Caco-2 (cell line): ENCODE measurements at regions not wholly inside any gene's neighbourhood (a gene's known extent, or its start where the extent isn't known, plus 50 kb on each side); places are given as distances from the start of the nearest gene placed in this dataset.

Experiments
- BruUV-seq: library from RNA; stranded (reverse); fragments of 400-500 nt; replicated peaks from 2 replicates; lab custom pipeline; 2021; lab: Mats Ljungman, UMichigan
- CTCF ChIA-PET: fragments of 300-600 bp; sonication (Branson Sonifier 250); formaldehyde crosslinking; loops from one replicate; lab custom pipeline; 2022; ENCODE audit warnings: antibody characterized with exemption; lab: Charles Lee
- POLR2A ChIA-PET: fragments of 300-600 bp; sonication (Branson Sonifier 250); formaldehyde crosslinking; loops from one replicate; lab custom pipeline; 2022; ENCODE audit warnings: antibody characterized with exemption; lab: Charles Lee
- DNase-seq, 2 experiments: peaks; one replicate each; pipeline versions ENCODE4 v3.0.0 to v3.0.0-alpha.2; 2020 to 2022
- H3K27me3 ChIP-seq: replicated peaks from 2 replicates; pipeline ENCODE4 v1.6.0; 2011; ENCODE audit warnings: low read length; ENCODE audit not compliant: control insufficient read depth, insufficient read depth
- H3K36me3 ChIP-seq: 2 replicates; pipeline ENCODE4 v1.5.1; 2011; ENCODE audit warnings: low read length; ENCODE audit not compliant: control insufficient read depth, insufficient read depth
- H3K4me1 ChIP-seq: fragments of 250-450 bp; sonication (Bioruptor Pico); 2 replicates; pipeline ENCODE4 v1.5.1; 2020; ENCODE audit warnings: mild to moderate bottlenecking
- H3K4me3 ChIP-seq: 2 replicates; pipeline ENCODE4 v1.5.1; 2011; ENCODE audit warnings: low read depth, mild to moderate bottlenecking, control low read depth, low read length
- H3K9me3 ChIP-seq: fragments of 250-450 bp; sonication (Bioruptor Pico); 2 replicates; pipeline ENCODE4 v1.5.1; 2020; ENCODE audit warnings: mild to moderate bottlenecking, moderate library complexity
- H3K27ac Mint-ChIP-seq: one replicate; pipeline ENCODE4 v1.8.0; 2022; ENCODE audit warnings: mixed read lengths; ENCODE audit not compliant: unreplicated experiment
- H3K27me3 Mint-ChIP-seq: one replicate; pipeline ENCODE4 v1.8.0; 2022; ENCODE audit warnings: mixed read lengths; ENCODE audit not compliant: insufficient read depth, unreplicated experiment
- H3K36me3 Mint-ChIP-seq: one replicate; pipeline ENCODE4 v1.8.0; 2022; ENCODE audit warnings: mild to moderate bottlenecking, mixed read lengths; ENCODE audit not compliant: insufficient read depth, unreplicated experiment
- H3K4me1 Mint-ChIP-seq: one replicate; pipeline ENCODE4 v1.8.0; 2022; ENCODE audit warnings: low read depth, mixed read lengths; ENCODE audit not compliant: unreplicated experiment
- H3K4me3 Mint-ChIP-seq: one replicate; pipeline ENCODE4 v1.8.0; 2022; ENCODE audit warnings: mild to moderate bottlenecking, moderate library complexity, mixed read lengths; ENCODE audit not compliant: unreplicated experiment
- H3K9me3 Mint-ChIP-seq: one replicate; pipeline ENCODE4 v1.8.0; 2022; ENCODE audit warnings: mixed read lengths; ENCODE audit not compliant: unreplicated experiment
- intact Hi-C: fragments of 100-400 bp; cut with micrococcal nuclease; formaldehyde crosslinking; loops from one replicate; pipeline ENCODE4 v1.10.0; 2022; ENCODE audit not compliant: unreplicated experiment
- TF ChIP-seq, protein P1 (sequence below), 2 experiments: fragments of 200-600 bp in 1 of 2; IDR thresholded peaks; 1 replicate in 1 of 2; 2 replicates in 1 of 2; pipeline versions ENCODE4 v1.5.1 to v1.8.0; 2011 to 2022; ENCODE audit warnings: antibody characterized with exemption in 1 of 2, control low read depth in 1 of 2, inconsistent platforms in 1 of 2, low read depth in 1 of 2, low read length in 1 of 2, mild to moderate bottlenecking in 1 of 2, moderate library complexity in 1 of 2; ENCODE audit not compliant: insufficient read depth in 1 of 2, severe bottlenecking in 1 of 2, unreplicated experiment in 1 of 2

DNA sequence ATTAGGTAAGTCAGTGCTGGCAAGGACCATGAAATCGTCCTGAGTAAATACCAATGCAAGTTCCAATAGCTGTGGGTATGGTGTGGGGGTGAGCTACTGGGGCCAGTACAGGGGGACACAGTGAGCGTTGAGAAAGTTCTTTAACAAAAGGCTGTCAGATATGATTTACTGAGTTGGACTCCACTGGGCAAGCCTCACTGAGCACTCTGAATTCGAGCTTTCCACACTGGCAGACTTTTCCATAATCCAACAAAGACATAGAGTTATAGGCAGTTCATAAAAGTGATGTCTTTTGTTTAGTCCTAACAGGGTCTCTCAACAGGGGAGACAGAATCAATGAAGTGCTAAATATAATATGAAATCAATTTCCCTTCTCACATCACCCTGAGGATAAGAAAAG lies 489.0 kb downstream of the KCNJ2 start:
- no peaks in the 10 kb centered on the region for H3K9me3 ChIP-seq
- POLR2A ChIA-PET: no interaction called here
- CTCF ChIA-PET: no interaction called here
- Mint-ChIP-seq H3K36me3 (no peaks in the 10 kb centered on the region), H3K4me3 (no peak overlapping the region), H3K27me3 (peaks cover 6% of the 10 kb centered on the region), H3K4me1 (no peaks in the 10 kb centered on the region), H3K27ac (no peak overlapping the region), H3K9me3 (no peaks in the 10 kb centered on the region)
- H3K36me3 ChIP-seq: no peaks in the 10 kb centered on the region
- no TSS peak for BruUV-seq
- TF ChIP-seq, protein P1, sequence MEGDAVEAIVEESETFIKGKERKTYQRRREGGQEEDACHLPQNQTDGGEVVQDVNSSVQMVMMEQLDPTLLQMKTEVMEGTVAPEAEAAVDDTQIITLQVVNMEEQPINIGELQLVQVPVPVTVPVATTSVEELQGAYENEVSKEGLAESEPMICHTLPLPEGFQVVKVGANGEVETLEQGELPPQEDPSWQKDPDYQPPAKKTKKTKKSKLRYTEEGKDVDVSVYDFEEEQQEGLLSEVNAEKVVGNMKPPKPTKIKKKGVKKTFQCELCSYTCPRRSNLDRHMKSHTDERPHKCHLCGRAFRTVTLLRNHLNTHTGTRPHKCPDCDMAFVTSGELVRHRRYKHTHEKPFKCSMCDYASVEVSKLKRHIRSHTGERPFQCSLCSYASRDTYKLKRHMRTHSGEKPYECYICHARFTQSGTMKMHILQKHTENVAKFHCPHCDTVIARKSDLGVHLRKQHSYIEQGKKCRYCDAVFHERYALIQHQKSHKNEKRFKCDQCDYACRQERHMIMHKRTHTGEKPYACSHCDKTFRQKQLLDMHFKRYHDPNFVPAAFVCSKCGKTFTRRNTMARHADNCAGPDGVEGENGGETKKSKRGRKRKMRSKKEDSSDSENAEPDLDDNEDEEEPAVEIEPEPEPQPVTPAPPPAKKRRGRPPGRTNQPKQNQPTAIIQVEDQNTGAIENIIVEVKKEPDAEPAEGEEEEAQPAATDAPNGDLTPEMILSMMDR (IDR thresholded peaks at IDR 0.05; ENCODE audit: insufficient read depth in 1 of 2, low read depth in 1 of 2, low read length in 1 of 2, severe bottlenecking in 1 of 2, unreplicated experiment in 1 of 2): no peak
- no peak for DNase-seq
- intact Hi-C loops: no loop called here
- no peaks in the 10 kb centered on the region for H3K27me3 ChIP-seq
- no peaks in the 10 kb centered on the region; the same call in 1 of the 2 replicates for H3K4me1 ChIP-seq
- H3K4me3 ChIP-seq: no peak overlapping the region

DNA sequence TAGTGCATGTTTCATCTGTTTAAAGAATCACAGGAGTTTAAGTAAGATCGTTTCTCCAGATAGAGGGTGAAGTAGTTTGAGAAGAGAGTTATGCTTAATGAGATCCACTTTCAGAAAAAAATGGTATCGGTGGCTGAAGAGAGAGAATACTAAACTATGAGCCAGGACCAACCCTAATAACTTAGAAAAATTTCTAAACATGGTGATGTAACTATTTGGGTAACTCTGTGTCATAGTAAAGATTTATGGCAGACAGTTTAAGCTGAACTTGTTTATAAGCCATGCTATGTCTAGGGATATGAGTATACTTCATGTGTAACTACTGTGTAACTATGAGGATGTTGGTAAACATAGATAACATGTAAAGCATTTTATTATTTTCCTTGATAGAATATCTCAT lies 489.5 kb downstream of the KCNJ2 start:
- H3K36me3 ChIP-seq: no peaks in the 10 kb centered on the region
- TF ChIP-seq, protein P1 (IDR thresholded peaks at IDR 0.05; ENCODE audit: insufficient read depth in 1 of 2, low read depth in 1 of 2, low read length in 1 of 2, severe bottlenecking in 1 of 2, unreplicated experiment in 1 of 2): no peak
- H3K4me1 ChIP-seq: no peaks in the 10 kb centered on the region; the same call in 1 of the 2 replicates
- no TSS peak for BruUV-seq
- Mint-ChIP-seq H3K4me1 (no peaks in the 10 kb centered on the region), H3K27me3 (peaks cover 2% of the 10 kb centered on the region), H3K36me3 (no peaks in the 10 kb centered on the region), H3K4me3 (no peak overlapping the region), H3K27ac (no peak overlapping the region), H3K9me3 (no peaks in the 10 kb centered on the region)
- H3K9me3 ChIP-seq: no peaks in the 10 kb centered on the region
- intact Hi-C loops: no loop called here
- ChIA-PET POLR2A (no interaction called here), CTCF (no interaction called here)
- no peaks in the 10 kb centered on the region for H3K27me3 ChIP-seq
- H3K4me3 ChIP-seq: no peak overlapping the region
- no peak for DNase-seq

DNA sequence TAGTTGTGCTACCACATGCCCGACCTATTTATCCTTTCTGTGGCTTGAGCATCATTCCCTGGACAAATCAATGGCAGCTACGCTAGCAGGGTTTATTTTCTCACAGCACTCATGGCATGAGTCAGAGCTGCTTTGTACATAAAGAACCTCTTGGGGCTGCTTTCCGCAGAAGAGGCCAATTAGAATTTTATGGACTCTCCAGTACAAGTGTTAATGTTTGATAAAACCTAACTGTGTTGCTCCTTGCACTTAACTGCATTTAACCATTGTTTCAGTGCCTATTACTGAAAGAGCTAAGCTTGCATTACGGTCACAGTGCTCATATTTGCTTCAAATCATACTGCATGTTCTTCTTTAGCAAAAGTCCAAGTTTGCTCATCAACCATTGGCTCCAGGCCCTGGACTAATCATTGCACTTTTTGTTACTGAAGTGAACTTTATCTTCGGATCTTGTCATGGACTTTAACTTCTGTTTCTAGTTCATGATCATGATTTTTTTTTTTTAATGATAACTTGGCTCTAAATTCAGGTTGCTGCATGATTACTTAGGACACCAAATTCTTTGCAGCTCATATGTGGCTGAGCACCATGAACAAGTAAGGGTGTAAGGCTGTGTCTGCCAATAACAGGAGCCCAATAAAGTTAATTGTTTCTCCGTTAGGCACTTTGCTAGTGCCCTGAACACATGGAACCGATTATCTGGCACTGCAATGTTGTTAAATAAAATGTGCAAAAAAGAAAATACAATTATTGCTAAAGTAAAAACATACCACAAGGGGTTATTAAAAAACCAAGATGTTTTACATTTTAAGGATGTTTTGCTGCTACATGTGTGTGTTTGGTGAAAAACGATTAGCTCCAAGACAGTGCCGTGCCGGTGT lies 492.2 kb downstream of the KCNJ2 start:
- Mint-ChIP-seq H3K4me3 (no peak overlapping the region), H3K36me3 (no peaks in the 10 kb centered on the region), H3K27ac (no peak overlapping the region), H3K9me3 (no peaks in the 10 kb centered on the region), H3K4me1 (no peaks in the 10 kb centered on the region), H3K27me3 (peaks cover 3% of the 10 kb centered on the region)
- DNase-seq: no peak
- ChIA-PET POLR2A (no interaction called here), CTCF (no interaction called here)
- intact Hi-C loops: no loop called here
- Histone ChIP-seq H3K27me3 (no peaks in the 10 kb centered on the region), H3K36me3 (no peaks in the 10 kb centered on the region), H3K4me3 (no peak overlapping the region), H3K9me3 (no peaks in the 10 kb centered on the region), H3K4me1 (no peaks in the 10 kb centered on the region)
- TF ChIP-seq, protein P1 (IDR thresholded peaks at IDR 0.05; ENCODE audit: insufficient read depth in 1 of 2, low read depth in 1 of 2, low read length in 1 of 2, severe bottlenecking in 1 of 2, unreplicated experiment in 1 of 2): no peak
- no TSS peak for BruUV-seq
